SK-N-MC (cell line): ENCODE measurements at regions not wholly inside any gene's neighbourhood (a gene's known extent, or its start where the extent isn't known, plus 50 kb on each side); places are given as distances from the start of the nearest gene placed in this dataset.

Source experiments
- DNase-seq: peaks from one replicate; pipeline ENCODE4 v3.0.0-alpha.2; 2011; ENCODE audit warnings: low read depth, low spot score
- H3K27ac ChIP-seq: fragments of 200-600 bp; sonication (generic); 2 replicates; pipeline ENCODE4 v1.5.1; 2016; ENCODE audit warnings: mixed run types
- H3K36me3 ChIP-seq: fragments of 200-600 bp; sonication (generic); 2 replicates; pipeline ENCODE4 v1.6.1; 2017; ENCODE audit warnings: antibody characterized with exemption, low read length, mixed read lengths; ENCODE audit not compliant: insufficient read depth
- H3K4me3 ChIP-seq: fragments of 200-600 bp; sonication (generic); 2 replicates; pipeline ENCODE4 v1.5.1; 2016
- H3K9ac ChIP-seq: fragments of 200-600 bp; sonication (generic); 2 replicates; pipeline ENCODE4 v1.8.0; 2017; ENCODE audit warnings: mixed run types, mixed read lengths; ENCODE audit not compliant: insufficient read length
- H3K9me3 ChIP-seq: fragments of 200-600 bp; sonication (generic); 2 replicates; pipeline ENCODE4 v1.6.1; 2017; ENCODE audit warnings: low read depth, mild to moderate bottlenecking, antibody characterized with exemption, low read length, moderate library complexity, mixed read lengths
- EZH2 ChIP-seq: fragments of 200-600 bp; sonication (generic); IDR thresholded peaks from one replicate; pipeline ENCODE4 v1.6.1; 2017; ENCODE audit warnings: antibody characterized with exemption
- FOXP2 ChIP-seq: optimal IDR thresholded peaks from 2 replicates; pipeline ENCODE3; 2011; ENCODE audit warnings: mild to moderate bottlenecking, moderate library complexity; ENCODE audit not compliant: insufficient read depth; ENCODE audit errors: extremely low read length, control extremely low read depth
- POLR2AphosphoS5 ChIP-seq: IDR thresholded peaks from 2 replicates; pipeline ENCODE4 v1.6.1; 2012; ENCODE audit warnings: mild to moderate bottlenecking, low read depth, low read length, borderline replicate concordance

DNA sequence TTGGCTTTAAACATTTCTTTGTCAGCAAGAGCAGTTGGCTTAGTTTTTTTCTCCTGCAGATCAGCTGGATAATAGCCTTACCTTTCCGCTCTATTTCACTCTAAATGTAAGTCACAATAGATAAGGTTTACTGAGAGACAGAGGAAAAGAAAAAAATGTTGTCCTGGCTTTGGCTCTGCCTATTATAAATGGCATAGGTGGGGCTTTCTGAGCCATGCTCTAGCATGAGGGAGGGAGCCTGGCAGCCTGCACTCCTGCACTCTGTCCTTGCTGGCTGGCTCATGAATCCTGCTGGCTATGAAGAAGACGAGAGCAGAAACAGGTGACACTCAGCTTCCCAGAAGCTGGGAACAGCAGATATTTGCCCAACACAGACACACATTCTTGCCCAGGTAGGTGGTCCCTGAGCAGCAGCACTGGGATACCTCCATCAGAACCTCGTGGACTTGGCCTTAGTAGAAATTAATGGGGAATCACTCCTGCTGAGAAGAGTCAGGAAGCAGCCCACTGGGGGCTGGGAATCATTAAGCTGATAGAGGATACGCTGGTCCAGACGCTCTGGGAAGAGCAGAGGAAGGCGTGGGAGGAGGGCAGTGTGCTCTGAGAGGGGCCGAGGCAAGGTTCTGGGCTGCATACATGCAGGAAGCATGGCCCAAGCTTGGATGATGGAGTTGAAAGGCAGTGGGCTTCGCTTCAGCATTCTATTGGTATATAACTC, 514.4 kb upstream of the HS6ST1 start:
- H3K9me3 ChIP-seq: no peaks in the 10 kb centered on the region
- no peak overlapping the region for H3K9ac ChIP-seq
- TF ChIP-seq EZH2 (no peak), POLR2AphosphoS5 (no peak), FOXP2 (no peak)
- H3K27ac ChIP-seq: no peak overlapping the region
- H3K36me3 ChIP-seq: no peaks in the 10 kb centered on the region
- no peak overlapping the region for H3K4me3 ChIP-seq
- DNase-seq: no peak

DNA sequence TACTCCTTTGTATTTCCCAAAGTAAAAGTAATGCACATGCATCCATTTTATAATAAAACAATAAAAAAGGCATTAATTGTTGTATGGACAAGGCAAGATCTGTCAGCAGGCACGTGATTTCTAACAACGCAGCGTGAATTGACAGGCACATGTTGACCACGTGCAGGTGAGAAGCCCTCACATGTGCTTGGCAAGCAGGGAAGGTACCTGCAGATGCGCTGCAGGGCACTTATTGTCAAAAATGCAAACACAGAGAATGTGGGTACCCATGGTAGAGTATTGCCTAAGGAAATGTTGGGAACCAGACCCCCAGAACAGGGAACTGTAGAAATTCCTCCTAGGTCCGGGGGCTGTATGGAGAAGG, 515.0 kb upstream of the HS6ST1 start:
- H3K9me3 ChIP-seq: no peaks in the 10 kb centered on the region
- no peak for TF ChIP-seq POLR2AphosphoS5
- no peak for TF ChIP-seq EZH2
- TF ChIP-seq FOXP2: no peak
- H3K4me3 ChIP-seq: no peak overlapping the region
- H3K27ac ChIP-seq: no peak overlapping the region
- no peaks in the 10 kb centered on the region for H3K36me3 ChIP-seq
- no peak for DNase-seq
- no peak overlapping the region for H3K9ac ChIP-seq

DNA sequence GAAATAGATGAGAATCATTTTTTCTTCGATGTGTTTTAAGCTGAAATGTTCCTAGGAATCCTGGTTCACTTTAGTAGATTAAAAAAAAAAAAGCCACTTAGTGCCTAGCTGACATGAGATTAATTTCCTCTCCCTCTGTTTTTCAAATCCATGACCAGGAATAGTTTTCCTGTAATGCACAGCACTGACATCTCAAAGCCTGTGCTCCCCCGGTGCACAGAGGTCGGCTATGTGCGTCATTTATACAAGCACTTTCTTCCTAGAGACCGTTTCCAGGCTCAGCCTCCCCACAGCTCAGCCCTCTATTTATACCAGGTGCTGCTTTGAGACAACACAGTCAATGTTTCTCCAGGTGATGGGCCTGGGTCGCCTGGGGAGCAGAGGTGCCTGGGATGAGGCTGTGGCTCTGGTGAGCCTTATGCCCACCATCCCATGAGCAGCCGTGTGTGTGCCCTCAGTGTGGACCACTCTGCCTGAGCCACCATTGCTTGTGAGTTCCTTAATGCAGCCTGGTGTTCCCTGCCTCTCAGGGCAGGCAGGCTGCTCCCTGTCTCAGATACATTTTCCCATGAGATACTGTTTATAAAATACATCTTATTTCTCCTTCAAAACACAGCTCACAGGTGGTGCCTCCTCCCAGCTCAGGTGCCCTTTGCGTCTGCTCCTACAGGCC, 515.7 kb upstream of the HS6ST1 start:
- Histone ChIP-seq H3K27ac (no peak overlapping the region), H3K9me3 (no peaks in the 10 kb centered on the region), H3K36me3 (no peaks in the 10 kb centered on the region), H3K4me3 (no peak overlapping the region), H3K9ac (no peak overlapping the region)
- DNase-seq: no peak
- no peak for TF ChIP-seq POLR2AphosphoS5

DNA sequence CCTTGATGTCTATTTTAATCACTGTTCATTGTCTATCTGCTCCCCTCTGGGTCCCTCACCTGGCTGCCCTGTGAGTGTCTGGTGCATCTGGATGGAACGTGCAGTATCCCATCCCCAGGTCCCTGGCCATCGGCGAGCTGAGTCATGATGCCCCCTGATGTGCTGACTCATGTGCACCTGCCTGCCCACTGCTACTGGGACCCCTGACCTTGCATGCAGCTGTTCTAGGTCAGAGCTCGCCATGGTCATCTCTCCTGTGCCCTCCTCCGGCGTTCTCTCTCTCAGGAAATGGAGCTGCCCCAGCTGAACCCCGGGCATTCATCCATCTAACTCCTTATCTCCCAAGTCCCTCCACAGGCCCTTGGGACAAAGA, 516.2 kb upstream of the HS6ST1 start:
- no peak overlapping the region for H3K9ac ChIP-seq
- no peak for TF ChIP-seq POLR2AphosphoS5
- TF ChIP-seq EZH2: no peak

DNA sequence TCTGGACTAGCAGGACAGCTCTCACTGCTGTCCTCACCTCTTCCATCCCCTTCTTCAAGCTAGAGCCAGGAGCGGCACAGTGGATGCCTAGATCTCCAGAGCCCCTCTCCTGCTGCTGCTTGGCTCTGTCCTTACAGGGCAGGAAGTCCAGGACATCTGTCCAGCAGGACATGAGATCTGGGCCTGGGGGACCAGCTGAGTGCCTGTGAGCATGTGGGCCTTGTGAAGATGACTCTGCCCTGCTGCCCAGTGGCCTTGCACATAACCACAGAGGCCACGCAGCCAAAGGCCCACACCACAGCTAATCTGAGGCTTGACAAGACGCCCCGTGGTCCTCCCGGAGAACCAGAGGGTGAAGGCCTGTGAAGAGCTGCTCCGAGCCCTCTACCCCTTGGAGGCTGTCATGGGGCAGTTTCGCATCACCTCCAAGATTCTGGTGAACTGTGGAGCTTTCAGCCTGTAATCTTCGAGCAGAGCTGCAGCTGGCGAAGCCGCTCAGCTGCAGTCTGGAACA, 516.7 kb upstream of the HS6ST1 start:
- no peak for DNase-seq
- Histone ChIP-seq H3K27ac (no peak overlapping the region), H3K36me3 (no peaks in the 10 kb centered on the region), H3K4me3 (no peak overlapping the region), H3K9ac (no peak overlapping the region), H3K9me3 (no peaks in the 10 kb centered on the region)
- TF ChIP-seq EZH2: no peak
- no peak for TF ChIP-seq FOXP2
- TF ChIP-seq POLR2AphosphoS5: no peak

More for the DNA sequence above, 516.2 kb upstream of the HS6ST1 start:
- Histone ChIP-seq H3K36me3 (no peaks in the 10 kb centered on the region), H3K4me3 (no peak overlapping the region), H3K27ac (no peak overlapping the region), H3K9me3 (no peaks in the 10 kb centered on the region)
- no peak for DNase-seq

DNA sequence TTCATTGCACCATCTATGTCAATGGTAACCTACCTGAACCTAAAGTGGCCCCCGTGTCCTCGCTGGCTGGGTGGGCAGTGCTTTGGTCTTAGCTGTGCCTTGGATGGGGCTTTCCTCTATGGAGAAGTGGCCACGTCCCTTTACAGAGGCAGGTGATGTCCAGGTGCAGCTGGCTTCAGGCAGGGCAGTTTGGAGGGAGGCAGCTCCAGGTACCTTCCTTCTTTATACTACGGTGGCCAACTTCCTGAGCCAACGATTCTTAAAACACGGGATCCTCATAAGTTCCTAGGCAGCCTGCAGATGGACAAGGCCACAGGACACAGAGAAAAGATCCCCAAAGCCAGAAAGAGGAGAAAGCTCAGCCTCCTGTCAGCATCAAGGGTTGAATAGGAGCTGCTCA, 517.3 kb upstream of the HS6ST1 start:
- DNase-seq: no peak
- no peaks in the 10 kb centered on the region for H3K9me3 ChIP-seq
- H3K9ac ChIP-seq: no peak overlapping the region
- no peaks in the 10 kb centered on the region for H3K36me3 ChIP-seq
- TF ChIP-seq FOXP2 (no peak), POLR2AphosphoS5 (no peak), EZH2 (no peak)
- no peak overlapping the region for H3K4me3 ChIP-seq
- H3K27ac ChIP-seq: no peak overlapping the region

DNA sequence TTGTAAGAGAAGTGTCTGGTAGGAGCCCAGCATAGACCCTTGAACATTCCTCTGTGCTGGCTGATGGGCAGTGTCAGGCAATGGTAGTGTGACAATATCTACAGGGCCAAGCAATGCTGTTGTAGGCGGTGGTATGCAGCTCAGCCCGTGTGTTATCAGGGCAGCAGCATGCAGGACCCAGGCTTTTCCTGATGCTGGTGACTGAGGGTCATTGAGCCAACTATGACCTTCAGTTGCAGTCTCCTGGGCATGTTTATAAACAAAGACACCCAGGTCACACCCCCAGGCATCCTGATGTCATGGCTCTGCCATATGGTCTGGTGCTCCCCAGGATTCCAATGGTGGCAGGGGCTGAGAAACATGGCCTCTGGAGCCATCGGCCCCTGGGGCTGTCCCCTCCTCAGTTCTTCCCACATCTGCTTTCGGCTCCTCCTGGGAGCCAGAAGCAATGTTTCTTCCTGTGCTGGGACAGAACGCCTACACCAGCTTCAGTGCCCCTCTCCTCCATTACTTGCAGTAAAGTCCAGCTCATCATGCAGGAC, 518.0 kb upstream of the HS6ST1 start:
- TF ChIP-seq FOXP2 (no peak), EZH2 (no peak), POLR2AphosphoS5 (no peak)
- no peak overlapping the region for H3K4me3 ChIP-seq
- H3K9ac ChIP-seq: no peak overlapping the region
- H3K36me3 ChIP-seq: no peaks in the 10 kb centered on the region
- H3K9me3 ChIP-seq: no peaks in the 10 kb centered on the region
- DNase-seq: no peak
- no peak overlapping the region for H3K27ac ChIP-seq

DNA sequence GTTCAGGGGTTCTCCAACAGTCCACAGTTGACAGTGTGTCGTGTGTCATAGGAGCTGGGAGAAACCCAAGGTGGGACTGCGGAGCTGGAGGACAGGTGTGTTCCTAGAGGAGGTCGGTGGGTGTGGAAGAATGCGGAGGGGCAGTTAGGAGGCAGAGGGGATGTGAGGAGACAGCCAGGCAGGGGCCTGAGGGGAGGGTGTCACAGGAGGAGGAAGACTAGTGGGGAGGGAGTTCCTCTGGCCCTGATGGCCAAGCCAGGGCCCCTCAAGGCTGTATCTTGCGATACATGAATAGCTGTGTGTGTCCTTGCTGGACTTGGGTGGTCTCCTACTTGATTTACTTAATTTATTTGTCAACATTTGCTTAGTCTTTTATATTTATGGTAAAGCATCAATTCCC, 519.6 kb upstream of the HS6ST1 start:
- no peaks in the 10 kb centered on the region for H3K9me3 ChIP-seq
- no peak overlapping the region for H3K9ac ChIP-seq
- H3K36me3 ChIP-seq: no peaks in the 10 kb centered on the region
- no peak for DNase-seq
- TF ChIP-seq FOXP2: no peak
- H3K27ac ChIP-seq: no peak overlapping the region
- no peak overlapping the region for H3K4me3 ChIP-seq
